ENCODE measurements at regions not wholly inside any gene's neighbourhood (a gene's known extent, or its start where the extent isn't known, plus 50 kb on each side); places are given as distances from the start of the nearest gene placed in this dataset.
"Not testable (repeated sequence)": the region's sequence is repeated elsewhere in the genome, so short reads cannot be mapped to it uniquely, and the experiment has no call there.

- no peak for FAIRE-seq
- TF ChIP-seq POLR2A (IDR thresholded peaks at IDR 0.05; ENCODE audit: low read depth, low read length): no peak
- no peak for TF ChIP-seq TAF1 (IDR thresholded peaks at IDR 0.05; ENCODE audit: low read depth, low read length)
- no peak for TF ChIP-seq POU2F2 (IDR thresholded peaks at IDR 0.05; ENCODE audit: low read depth, low read length)
- no peak for TF ChIP-seq PAX5 (IDR thresholded peaks at IDR 0.05; ENCODE audit: insufficient read depth, low read length, severe bottlenecking)
- DNase-seq (ENCODE audit: insufficient read length, low spot score): no peak
Observed at GRCh38 chr13:60258349-60258748, 94.6 kb upstream of the DIAPH3 start.

DNA sequence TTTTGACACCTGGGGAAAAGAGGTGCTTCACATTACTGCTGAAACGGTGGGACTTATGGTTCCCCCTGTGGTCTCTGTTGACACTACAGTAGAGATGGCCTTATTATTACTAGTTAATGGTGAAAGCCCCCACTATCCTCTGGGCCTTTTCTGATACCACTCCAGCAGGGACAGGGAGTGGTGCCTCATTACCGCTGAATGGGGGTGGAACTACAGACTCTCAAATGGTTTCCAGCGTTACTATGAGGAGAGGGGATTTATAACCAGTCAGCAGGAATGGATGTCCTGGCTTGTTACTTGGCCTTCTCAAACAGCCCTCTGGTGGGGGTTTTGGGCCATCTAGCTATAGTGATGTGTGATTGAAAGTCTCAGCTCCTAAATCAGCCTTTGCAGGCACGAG is 96.7 kb upstream of the DIAPH3 start:
- DNase-seq (ENCODE audit: insufficient read length, low spot score): no peak
- no peak for FAIRE-seq
- TF ChIP-seq PAX5 (IDR thresholded peaks at IDR 0.05; ENCODE audit: insufficient read depth, low read length, severe bottlenecking): no peak
- TF ChIP-seq POLR2AphosphoS5 (IDR thresholded peaks at IDR 0.05; ENCODE audit: low read depth, low read length): no peak
- TF ChIP-seq SPI1 (IDR thresholded peaks at IDR 0.05; ENCODE audit: low read depth, low read length): no peak
- TF ChIP-seq TAF1 (IDR thresholded peaks at IDR 0.05; ENCODE audit: low read depth, low read length): no peak
- no peak for TF ChIP-seq POU2F2 (IDR thresholded peaks at IDR 0.05; ENCODE audit: low read depth, low read length)
- TF ChIP-seq POLR2A (IDR thresholded peaks at IDR 0.05; ENCODE audit: low read depth, low read length): no peak

DNA sequence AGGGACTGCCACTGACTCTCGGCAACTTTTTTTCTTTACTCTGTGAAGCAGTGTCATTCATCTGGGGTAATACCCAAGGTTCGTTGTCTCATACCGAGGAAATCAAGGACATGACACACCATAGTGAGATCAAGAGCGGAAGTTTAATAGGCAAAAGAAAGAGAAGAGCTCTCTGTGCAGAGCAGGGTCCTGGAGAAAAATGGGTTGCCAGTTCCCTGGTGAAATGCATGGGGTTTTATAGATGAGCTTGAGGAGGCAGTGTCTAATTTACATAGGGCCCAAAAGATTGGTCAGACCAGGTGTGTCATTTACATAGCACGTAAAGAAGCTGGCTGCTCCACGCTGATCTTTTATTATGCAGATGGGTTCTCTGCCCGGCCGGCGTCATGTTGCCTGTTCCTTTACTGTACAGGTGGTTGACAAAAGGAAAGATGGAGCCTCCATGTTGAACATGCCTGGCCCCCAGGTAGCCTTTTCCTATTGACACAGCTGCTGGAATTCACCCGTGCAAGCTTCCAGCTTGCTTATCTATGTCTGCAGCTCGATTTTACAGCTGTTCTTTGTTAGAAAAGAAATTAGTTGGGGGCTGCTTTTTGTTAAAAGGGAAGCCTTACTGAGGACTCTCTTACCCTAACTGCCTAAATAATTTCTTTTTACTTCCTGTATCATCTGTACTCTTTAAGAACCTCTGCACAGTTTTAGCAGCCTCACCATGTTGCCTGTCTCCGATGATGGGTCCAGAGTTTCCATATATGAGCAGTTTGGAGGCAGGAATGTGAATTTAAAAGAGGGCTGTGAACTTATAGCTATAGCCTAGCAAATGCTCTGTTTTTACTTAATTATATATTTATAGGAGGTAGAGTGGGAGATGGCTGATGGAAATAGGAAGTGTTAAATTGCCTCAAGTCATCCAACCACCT is 98.0 kb upstream of the DIAPH3 start:
- DNase-seq (ENCODE audit: insufficient read length, low spot score): no peak
- no peak for FAIRE-seq
- TF ChIP-seq TAF1 (IDR thresholded peaks at IDR 0.05; ENCODE audit: low read depth, low read length): no peak
- no peak for TF ChIP-seq PAX5 (IDR thresholded peaks at IDR 0.05; ENCODE audit: insufficient read depth, low read length, severe bottlenecking)
- no peak for TF ChIP-seq POLR2A (IDR thresholded peaks at IDR 0.05; ENCODE audit: low read depth, low read length)
- TF ChIP-seq SPI1 (IDR thresholded peaks at IDR 0.05; ENCODE audit: low read depth, low read length): no peak
- TF ChIP-seq POLR2AphosphoS5 (IDR thresholded peaks at IDR 0.05; ENCODE audit: low read depth, low read length): no peak
- TF ChIP-seq POU2F2 (IDR thresholded peaks at IDR 0.05; ENCODE audit: low read depth, low read length): no peak

GRCh38 chr13:60265566-60265965 is 101.8 kb upstream of the DIAPH3 start:
- TF ChIP-seq TAF1 (IDR thresholded peaks at IDR 0.05; ENCODE audit: low read depth, low read length) (no peak), SPI1 (IDR thresholded peaks at IDR 0.05; ENCODE audit: low read depth, low read length) (no peak), POLR2AphosphoS5 (IDR thresholded peaks at IDR 0.05; ENCODE audit: low read depth, low read length) (no peak), POU2F2 (IDR thresholded peaks at IDR 0.05; ENCODE audit: low read depth, low read length) (no peak), POLR2A (IDR thresholded peaks at IDR 0.05; ENCODE audit: low read depth, low read length) (no peak), PAX5 (IDR thresholded peaks at IDR 0.05; ENCODE audit: insufficient read depth, low read length, severe bottlenecking) (no peak)
- FAIRE-seq (no peak), DNase-seq (ENCODE audit: insufficient read length, low spot score) (no peak)

- no peak for DNase-seq (ENCODE audit: insufficient read length, low spot score)
- FAIRE-seq: peak; percentile 78
Observed at GRCh38 chr13:60267498-60268202, 103.9 kb upstream of the DIAPH3 start.

GRCh38 chr13:60268203-60268555 is 104.5 kb upstream of the DIAPH3 start:
- DNase-seq (ENCODE audit: insufficient read length, low spot score) (no peak), FAIRE-seq (no peak)
- TF ChIP-seq PAX5 (IDR thresholded peaks at IDR 0.05; ENCODE audit: insufficient read depth, low read length, severe bottlenecking) (no peak), POLR2A (IDR thresholded peaks at IDR 0.05; ENCODE audit: low read depth, low read length) (no peak), POU2F2 (IDR thresholded peaks at IDR 0.05; ENCODE audit: low read depth, low read length) (no peak), TAF1 (IDR thresholded peaks at IDR 0.05; ENCODE audit: low read depth, low read length) (no peak), SPI1 (IDR thresholded peaks at IDR 0.05; ENCODE audit: low read depth, low read length) (no peak), POLR2AphosphoS5 (IDR thresholded peaks at IDR 0.05; ENCODE audit: low read depth, low read length) (no peak)

More at GRCh38 chr13:60267498-60268202, 103.9 kb upstream of the DIAPH3 start:
- TF ChIP-seq TAF1 (IDR thresholded peaks at IDR 0.05; ENCODE audit: low read depth, low read length) (peak; percentile 32; the same call in 1 of the 2 replicates), SPI1 (IDR thresholded peaks at IDR 0.05; ENCODE audit: low read depth, low read length) (no peak)

- FAIRE-seq (no peak), DNase-seq (ENCODE audit: insufficient read length, low spot score) (no peak)
- TF ChIP-seq SPI1 (IDR thresholded peaks at IDR 0.05; ENCODE audit: low read depth, low read length) (no peak), PAX5 (IDR thresholded peaks at IDR 0.05; ENCODE audit: insufficient read depth, low read length, severe bottlenecking) (no peak), POLR2A (IDR thresholded peaks at IDR 0.05; ENCODE audit: low read depth, low read length) (no peak)
Observed at GRCh38 chr13:60273971-60274527, 110.3 kb upstream of the DIAPH3 start.

- FAIRE-seq (no peak), DNase-seq (ENCODE audit: insufficient read length, low spot score) (no peak)
- no peak for TF ChIP-seq POLR2A (IDR thresholded peaks at IDR 0.05; ENCODE audit: low read depth, low read length)
- TF ChIP-seq TAF1 (IDR thresholded peaks at IDR 0.05; ENCODE audit: low read depth, low read length): no peak
- TF ChIP-seq POLR2AphosphoS5 (IDR thresholded peaks at IDR 0.05; ENCODE audit: low read depth, low read length): no peak
- TF ChIP-seq POU2F2 (IDR thresholded peaks at IDR 0.05; ENCODE audit: low read depth, low read length): no peak
Observed at GRCh38 chr13:60274655-60275054, 110.9 kb upstream of the DIAPH3 start.

DNA sequence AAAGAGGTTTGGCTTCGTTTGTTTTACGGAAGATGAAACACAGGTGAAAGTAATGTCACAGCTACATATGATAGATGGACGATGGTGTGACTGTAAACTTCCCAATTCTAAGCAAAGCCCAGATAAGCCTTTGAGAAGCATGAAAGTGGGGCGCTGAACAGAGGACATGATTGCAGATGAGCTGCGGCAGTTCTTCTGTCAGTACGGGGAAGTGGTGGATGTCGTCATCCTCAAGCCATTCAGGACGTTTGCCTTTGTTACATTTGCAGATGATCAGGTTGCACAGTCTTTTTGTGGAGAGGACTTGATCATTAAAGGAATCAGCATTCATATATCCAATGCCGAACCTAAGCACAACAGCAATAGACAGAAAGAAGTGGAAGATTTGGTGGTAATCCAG is 111.5 kb upstream of the DIAPH3 start:
- FAIRE-seq (no peak), DNase-seq (ENCODE audit: insufficient read length, low spot score) (no peak)
- TF ChIP-seq TAF1 (IDR thresholded peaks at IDR 0.05; ENCODE audit: low read depth, low read length) (no peak), POLR2A (IDR thresholded peaks at IDR 0.05; ENCODE audit: low read depth, low read length) (no peak), POU2F2 (IDR thresholded peaks at IDR 0.05; ENCODE audit: low read depth, low read length) (no peak), POLR2AphosphoS5 (IDR thresholded peaks at IDR 0.05; ENCODE audit: low read depth, low read length) (no peak), PAX5 (IDR thresholded peaks at IDR 0.05; ENCODE audit: insufficient read depth, low read length, severe bottlenecking) (no peak), SPI1 (IDR thresholded peaks at IDR 0.05; ENCODE audit: low read depth, low read length) (no peak)

GRCh38 chr13:60280524-60280923 is 116.5 kb upstream of the TDRD3 start:
- FAIRE-seq; DNase-seq (ENCODE audit: insufficient read length, low spot score): not testable (repeated sequence)

Data from GM12891 (cell line).